ENCODE measurements at regions not wholly inside any gene's neighbourhood (a gene's known extent, or its start where the extent isn't known, plus 50 kb on each side); places are given as distances from the start of the nearest gene placed in this dataset.

GRCh38 chr11:94705419-94705818 lies 62.7 kb upstream of the AMOTL1 start:
- Histone ChIP-seq H2AFZ (ENCODE audit: low read length) (no peak overlapping the region), H3K27ac (ENCODE audit: low read depth, low read length) (no peak overlapping the region)

GRCh38 chr11:94705891-94706615 lies 62.1 kb upstream of the AMOTL1 start:
- peak overlapping the region; percentile 23 for H2AFZ ChIP-seq (ENCODE audit: low read length)
- no peaks in the 10 kb centered on the region for H4K20me1 ChIP-seq (ENCODE audit: insufficient read depth, low read length)
- no peaks in the 10 kb centered on the region for H3K79me2 ChIP-seq (ENCODE audit: insufficient read depth, low read length)
- H3K36me3 ChIP-seq (ENCODE audit: insufficient read depth, low read length) = no peaks in the 10 kb centered on the region
- H3K4me1 ChIP-seq (ENCODE audit: insufficient read depth, low read length) = no peaks in the 10 kb centered on the region
- H3K9me3 ChIP-seq (ENCODE audit: low read depth, low read length) = no peaks in the 10 kb centered on the region
- no peak for DNase-seq (ENCODE audit: insufficient read length, low spot score, missing footprints)
- H3K27ac ChIP-seq (ENCODE audit: low read depth, low read length) = no peak overlapping the region
- TF ChIP-seq CTCF (IDR thresholded peaks at IDR 0.05; ENCODE audit: extremely low read depth, low read depth, low read length) = no peak
- peaks cover 12% of the 10 kb centered on the region for H3K27me3 ChIP-seq (ENCODE audit: insufficient read depth, low read length)
- H3K4me2 ChIP-seq (ENCODE audit: insufficient read depth, low read length) = peak overlapping the region; percentile 22
- H3K4me3 ChIP-seq (ENCODE audit: insufficient read depth, low read length) = no peak overlapping the region

More at GRCh38 chr11:94705419-94705818, 62.7 kb upstream of the AMOTL1 start:
- H3K36me3 ChIP-seq (ENCODE audit: insufficient read depth, low read length) = no peaks in the 10 kb centered on the region
- H3K27me3 ChIP-seq (ENCODE audit: insufficient read depth, low read length) = peaks cover 10% of the 10 kb centered on the region
- no peak overlapping the region for H3K4me3 ChIP-seq (ENCODE audit: insufficient read depth, low read length)
- DNase-seq (ENCODE audit: insufficient read length, low spot score, missing footprints) = no peak
- no peaks in the 10 kb centered on the region for H4K20me1 ChIP-seq (ENCODE audit: insufficient read depth, low read length)
- H3K9me3 ChIP-seq (ENCODE audit: low read depth, low read length) = no peaks in the 10 kb centered on the region
- H3K79me2 ChIP-seq (ENCODE audit: insufficient read depth, low read length) = no peaks in the 10 kb centered on the region
- H3K4me2 ChIP-seq (ENCODE audit: insufficient read depth, low read length) = peak overlapping the region; percentile 22
- TF ChIP-seq CTCF (IDR thresholded peaks at IDR 0.05; ENCODE audit: extremely low read depth, low read depth, low read length) = no peak
- H3K4me1 ChIP-seq (ENCODE audit: insufficient read depth, low read length) = no peaks in the 10 kb centered on the region

- H3K9me3 ChIP-seq (ENCODE audit: low read depth, low read length) = no peaks in the 10 kb centered on the region
- no peak for DNase-seq (ENCODE audit: insufficient read length, low spot score, missing footprints)
- no peak overlapping the region for H3K4me2 ChIP-seq (ENCODE audit: insufficient read depth, low read length)
- H3K4me1 ChIP-seq (ENCODE audit: insufficient read depth, low read length) = no peaks in the 10 kb centered on the region
- no peaks in the 10 kb centered on the region for H3K36me3 ChIP-seq (ENCODE audit: insufficient read depth, low read length)
- no peak overlapping the region for H3K27ac ChIP-seq (ENCODE audit: low read depth, low read length)
- no peak for TF ChIP-seq CTCF (IDR thresholded peaks at IDR 0.05; ENCODE audit: extremely low read depth, low read depth, low read length)
- no peak overlapping the region for H2AFZ ChIP-seq (ENCODE audit: low read length)
- H3K4me3 ChIP-seq (ENCODE audit: insufficient read depth, low read length) = no peak overlapping the region
- H3K27me3 ChIP-seq (ENCODE audit: insufficient read depth, low read length) = peaks cover 20% of the 10 kb centered on the region
- H4K20me1 ChIP-seq (ENCODE audit: insufficient read depth, low read length) = no peaks in the 10 kb centered on the region
- no peaks in the 10 kb centered on the region for H3K79me2 ChIP-seq (ENCODE audit: insufficient read depth, low read length)
These were observed 60.0 kb upstream of the AMOTL1 start for GRCh38 chr11:94708176-94708575.

- Histone ChIP-seq H3K27me3 (ENCODE audit: insufficient read depth, low read length) (peaks cover 24% of the 10 kb centered on the region), H3K4me2 (ENCODE audit: insufficient read depth, low read length) (no peak overlapping the region), H3K27ac (ENCODE audit: low read depth, low read length) (no peak overlapping the region), H3K4me3 (ENCODE audit: insufficient read depth, low read length) (no peak overlapping the region), H2AFZ (ENCODE audit: low read length) (no peak overlapping the region), H3K79me2 (ENCODE audit: insufficient read depth, low read length) (no peaks in the 10 kb centered on the region), H3K4me1 (ENCODE audit: insufficient read depth, low read length) (no peaks in the 10 kb centered on the region), H4K20me1 (ENCODE audit: insufficient read depth, low read length) (no peaks in the 10 kb centered on the region), H3K9me3 (ENCODE audit: low read depth, low read length) (no peaks in the 10 kb centered on the region), H3K36me3 (ENCODE audit: insufficient read depth, low read length) (no peaks in the 10 kb centered on the region)
- TF ChIP-seq CTCF (IDR thresholded peaks at IDR 0.05; ENCODE audit: extremely low read depth, low read depth, low read length) = no peak
- no peak for DNase-seq (ENCODE audit: insufficient read length, low spot score, missing footprints)
These were observed 59.5 kb upstream of the AMOTL1 start for GRCh38 chr11:94708642-94709041.

All from osteoblast (primary cell).